Smooth muscle cell (in vitro differentiated cells): ENCODE measurements at regions not wholly inside any gene's neighbourhood (a gene's known extent, or its start where the extent isn't known, plus 50 kb on each side); places are given as distances from the start of the nearest gene placed in this dataset.

ENCODE experiments used
- DNase-seq: peaks from one replicate; lab custom pipeline; 2025; ENCODE audit not compliant: unreplicated experiment; lab: John Stamatoyannopoulos, UW
- H2AFZ ChIP-seq: fragments of 200-600 bp; sonication (generic); 2 replicates; pipeline ENCODE4 v1.6.0; 2016; ENCODE audit warnings: antibody characterized with exemption, low read depth, mild to moderate bottlenecking
- H3F3A ChIP-seq: fragments of 200-600 bp; sonication (generic); 2 replicates; pipeline ENCODE4 v1.6.0; 2017; ENCODE audit warnings: antibody characterized with exemption, low read depth
- H3K27ac ChIP-seq: fragments of 200-600 bp; sonication (generic); 2 replicates; pipeline ENCODE4 v1.5.1; 2016; ENCODE audit warnings: low read depth, mild to moderate bottlenecking
- H3K27me3 ChIP-seq: fragments of 200-600 bp; sonication (generic); 2 replicates; pipeline ENCODE4 v1.6.1; 2016; ENCODE audit warnings: low read depth, mild to moderate bottlenecking
- H3K36me3 ChIP-seq: fragments of 200-600 bp; sonication (generic); 2 replicates; pipeline ENCODE4 v1.5.1; 2016; ENCODE audit warnings: low read depth
- H3K4me1 ChIP-seq: fragments of 200-600 bp; sonication (generic); 2 replicates; pipeline ENCODE4 v1.5.1; 2016; ENCODE audit warnings: low read depth
- H3K4me2 ChIP-seq: fragments of 200-600 bp; sonication (generic); 2 replicates; pipeline ENCODE4 v1.6.0; 2016; ENCODE audit warnings: mild to moderate bottlenecking
- H3K4me3 ChIP-seq: fragments of 200-600 bp; sonication (generic); 2 replicates; pipeline ENCODE4 v1.5.1; 2016; ENCODE audit warnings: mild to moderate bottlenecking
- H3K79me2 ChIP-seq: fragments of 200-600 bp; sonication (generic); 2 replicates; pipeline ENCODE4 v1.6.0; 2016; ENCODE audit warnings: low read depth, mild to moderate bottlenecking
- H3K9ac ChIP-seq: fragments of 200-600 bp; sonication (generic); 2 replicates; pipeline ENCODE4 v1.6.0; 2016; ENCODE audit warnings: low read depth
- H3K9me3 ChIP-seq: fragments of 200-600 bp; sonication (generic); replicated peaks from 2 replicates; pipeline ENCODE4 v1.5.1; 2016; ENCODE audit warnings: low read depth
- H4K20me1 ChIP-seq: fragments of 200-600 bp; sonication (generic); 2 replicates; pipeline ENCODE4 v1.6.0; 2016; ENCODE audit warnings: low read depth
- WGBS: methylation state at CpG from one replicate; pipeline ENCODE4 v1.1.7; 2016; ENCODE audit warnings: low lambda C conversion rate; 5-methylcytosine and 5-hydroxymethylcytosine counted together
- TF ChIP-seq, protein P1 (sequence below): fragments of 200-600 bp; sonication (generic); IDR thresholded peaks from 2 replicates; pipeline ENCODE4 v1.5.1; 2017; ENCODE audit warnings: borderline replicate concordance, mild to moderate bottlenecking, antibody characterized with exemption; ENCODE audit not compliant: insufficient read depth, poor library complexity, severe bottlenecking

- Histone ChIP-seq H3K79me2 (no peaks in the 10 kb centered on the region), H3K4me3 (no peak overlapping the region), H3K9me3 (no peaks in the 10 kb centered on the region), H3K4me2 (no peak overlapping the region), H2AFZ (no peak overlapping the region), H3F3A (no peaks in the 10 kb centered on the region), H3K4me1 (peaks cover 2% of the 10 kb centered on the region), H3K27me3 (no peaks in the 10 kb centered on the region), H4K20me1 (no peaks in the 10 kb centered on the region), H3K27ac (no peak overlapping the region), H3K36me3 (no peaks in the 10 kb centered on the region), H3K9ac (no peak overlapping the region)
- TF ChIP-seq, protein P1, sequence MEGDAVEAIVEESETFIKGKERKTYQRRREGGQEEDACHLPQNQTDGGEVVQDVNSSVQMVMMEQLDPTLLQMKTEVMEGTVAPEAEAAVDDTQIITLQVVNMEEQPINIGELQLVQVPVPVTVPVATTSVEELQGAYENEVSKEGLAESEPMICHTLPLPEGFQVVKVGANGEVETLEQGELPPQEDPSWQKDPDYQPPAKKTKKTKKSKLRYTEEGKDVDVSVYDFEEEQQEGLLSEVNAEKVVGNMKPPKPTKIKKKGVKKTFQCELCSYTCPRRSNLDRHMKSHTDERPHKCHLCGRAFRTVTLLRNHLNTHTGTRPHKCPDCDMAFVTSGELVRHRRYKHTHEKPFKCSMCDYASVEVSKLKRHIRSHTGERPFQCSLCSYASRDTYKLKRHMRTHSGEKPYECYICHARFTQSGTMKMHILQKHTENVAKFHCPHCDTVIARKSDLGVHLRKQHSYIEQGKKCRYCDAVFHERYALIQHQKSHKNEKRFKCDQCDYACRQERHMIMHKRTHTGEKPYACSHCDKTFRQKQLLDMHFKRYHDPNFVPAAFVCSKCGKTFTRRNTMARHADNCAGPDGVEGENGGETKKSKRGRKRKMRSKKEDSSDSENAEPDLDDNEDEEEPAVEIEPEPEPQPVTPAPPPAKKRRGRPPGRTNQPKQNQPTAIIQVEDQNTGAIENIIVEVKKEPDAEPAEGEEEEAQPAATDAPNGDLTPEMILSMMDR: no peak
- DNase-seq: no peak
- WGBS: 80% methylated on average over 4 of the region's 4 CpGs
Measured at GRCh38 chr5:106853266-106853665, 817.5 kb downstream of the EFNA5 start.

DNA sequence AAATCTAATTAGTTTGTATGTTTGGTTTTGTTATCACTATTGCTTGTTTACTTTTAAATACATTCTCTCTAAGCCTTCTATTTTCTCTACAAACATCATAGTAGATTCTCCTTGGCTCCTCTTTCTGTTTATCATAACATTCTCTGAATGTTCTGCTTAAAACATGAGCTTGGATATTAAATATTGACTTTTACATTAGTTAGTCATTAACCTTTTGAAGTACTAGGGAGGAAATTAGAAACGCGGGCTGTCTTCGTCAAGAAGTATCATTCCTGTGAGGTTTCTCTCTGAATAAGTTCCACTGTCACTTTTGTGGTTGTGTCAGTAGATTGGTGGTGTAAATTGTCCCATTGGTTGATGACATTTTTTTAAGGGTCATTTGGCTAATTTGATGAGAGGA, 821.5 kb downstream of the EFNA5 start:
- DNase-seq: no peak
- WGBS: 94% methylated on average over 3 of the region's 3 CpGs
- no peak overlapping the region for H3K4me3 ChIP-seq
- H3K9ac ChIP-seq: no peak overlapping the region
- H3K9me3 ChIP-seq: no peaks in the 10 kb centered on the region
- H3K4me1 ChIP-seq: peaks cover 2% of the 10 kb centered on the region
- TF ChIP-seq, protein P1: no peak
- H3K36me3 ChIP-seq: no peaks in the 10 kb centered on the region
- no peaks in the 10 kb centered on the region for H3K27me3 ChIP-seq
- no peak overlapping the region for H3K4me2 ChIP-seq
- H3K79me2 ChIP-seq: no peaks in the 10 kb centered on the region
- H3F3A ChIP-seq: no peaks in the 10 kb centered on the region
- H4K20me1 ChIP-seq: no peaks in the 10 kb centered on the region
- H3K27ac ChIP-seq: no peak overlapping the region
- no peak overlapping the region for H2AFZ ChIP-seq

DNA sequence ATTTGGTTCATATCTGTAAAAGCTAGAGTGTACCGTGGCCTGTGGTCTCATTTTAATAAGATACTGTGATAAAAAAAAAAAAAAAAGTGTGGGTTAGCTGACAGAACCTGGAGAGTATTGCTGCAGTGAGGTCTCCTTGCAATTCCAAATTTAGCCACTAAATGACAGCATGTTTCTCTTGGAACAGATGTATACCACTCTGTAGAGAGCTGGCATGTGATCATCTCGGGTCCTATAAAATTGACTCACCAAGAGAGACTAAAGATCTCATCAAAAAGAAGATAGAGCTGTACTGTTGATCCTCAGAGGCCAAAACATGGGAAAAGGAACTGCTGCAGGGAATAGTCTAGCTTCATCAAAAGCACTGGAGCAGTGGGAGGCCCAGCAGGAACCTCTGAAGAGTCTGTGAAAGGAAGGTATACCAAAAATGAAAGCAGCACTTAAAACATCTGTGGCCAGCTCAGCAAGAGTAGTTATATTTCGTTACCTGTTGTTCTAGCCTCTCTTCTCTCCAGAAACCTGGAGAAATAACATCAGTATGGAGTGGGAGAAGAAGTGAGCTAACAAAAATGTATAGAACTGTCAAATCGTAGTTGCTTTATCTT, 826.8 kb downstream of the EFNA5 start:
- Histone ChIP-seq H4K20me1 (no peaks in the 10 kb centered on the region), H3K27ac (no peak overlapping the region), H2AFZ (no peak overlapping the region), H3K79me2 (no peaks in the 10 kb centered on the region), H3K4me2 (no peak overlapping the region), H3K36me3 (no peaks in the 10 kb centered on the region), H3K4me1 (no peaks in the 10 kb centered on the region), H3K9me3 (no peaks in the 10 kb centered on the region), H3K27me3 (no peaks in the 10 kb centered on the region), H3K4me3 (no peak overlapping the region), H3K9ac (no peak overlapping the region), H3F3A (no peaks in the 10 kb centered on the region)
- WGBS: 83% methylated on average over 4 of the region's 4 CpGs
- TF ChIP-seq, protein P1: no peak
- DNase-seq: no peak

DNA sequence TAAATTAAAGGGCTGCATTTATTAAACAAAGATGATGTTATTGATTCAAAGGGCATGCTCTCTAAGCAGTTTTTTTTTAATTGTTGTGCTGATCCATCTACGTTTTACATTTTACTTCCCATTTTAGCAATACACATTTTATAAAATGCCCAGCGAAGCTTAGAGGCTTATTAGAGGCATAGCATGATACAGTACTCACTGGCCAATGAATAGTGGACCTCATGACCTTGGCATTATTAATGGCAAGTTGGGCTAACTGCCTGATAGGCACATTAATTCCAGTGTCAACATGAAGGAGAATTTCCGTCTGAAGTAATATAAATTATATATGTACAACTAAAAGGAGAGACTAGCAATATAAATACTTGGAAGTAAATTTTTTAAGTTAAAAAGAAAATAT, 837.2 kb downstream of the EFNA5 start:
- TF ChIP-seq, protein P1: no peak

More for the DNA sequence above, 837.2 kb downstream of the EFNA5 start:
- Histone ChIP-seq H3K9ac (no peak overlapping the region), H3K79me2 (no peaks in the 10 kb centered on the region), H4K20me1 (no peaks in the 10 kb centered on the region), H3K4me2 (no peak overlapping the region), H3K36me3 (no peaks in the 10 kb centered on the region), H3K4me1 (no peaks in the 10 kb centered on the region), H3K27me3 (no peaks in the 10 kb centered on the region), H3K4me3 (no peak overlapping the region), H2AFZ (no peak overlapping the region), H3K27ac (no peak overlapping the region), H3K9me3 (no peaks in the 10 kb centered on the region), H3F3A (no peaks in the 10 kb centered on the region)
- DNase-seq: no peak
- WGBS: 91% methylated on average over 3 of the region's 3 CpGs
